IMR-90 (cell line): ENCODE measurements at regions not wholly inside any gene's neighbourhood (a gene's known extent, or its start where the extent isn't known, plus 50 kb on each side); places are given as distances from the start of the nearest gene placed in this dataset.

Experiments
- ATAC-seq: fragments of 200-7000 bp; cut with Tn5 transposase; 2 replicates; pipeline ENCODE4 v1.9.1; 2020; ENCODE audit warnings: low read depth, mild to moderate bottlenecking, moderate library complexity
- BruUV-seq: library from RNA; stranded (reverse); fragments of 400-500 nt; replicated peaks from 2 replicates; lab custom pipeline; 2021; lab: Mats Ljungman, UMichigan
- CTCF ChIA-PET: fragments of 300-600 bp; formaldehyde crosslinking; extraction: SDS; loops from one replicate; lab custom pipeline; 2021; ENCODE audit warnings: antibody characterized with exemption; lab: Yijun Ruan, JAX
- POLR2A ChIA-PET: fragments of 300-600 bp; sonication (Branson Sonifier 250); formaldehyde crosslinking; loops from one replicate; lab custom pipeline; 2022; ENCODE audit warnings: antibody characterized with exemption; ENCODE audit not compliant: unreplicated experiment; lab: Charles Lee
- DNase-seq: peaks from one replicate; pipeline ENCODE4 v3.0.0; 2013
- H2AFZ ChIP-seq: replicated peaks from 2 replicates; pipeline ENCODE3; 2013; ENCODE audit warnings: low read length, mild to moderate bottlenecking; ENCODE audit not compliant: poor library complexity
- H2AK5ac ChIP-seq: 2 replicates; pipeline ENCODE4 v1.6.1; 2013; ENCODE audit warnings: low read depth, low read length, inconsistent platforms
- H2AK9ac ChIP-seq: replicated peaks from 2 replicates; pipeline ENCODE3; 2013; ENCODE audit warnings: mild to moderate bottlenecking, low read depth, low read length, moderate library complexity; ENCODE audit not compliant: poor library complexity
- H2BK120ac ChIP-seq: 2 replicates; pipeline ENCODE4 v1.6.1; 2013; ENCODE audit warnings: low read depth, low read length, inconsistent platforms
- H2BK15ac ChIP-seq: 3 replicates; pipeline ENCODE4 v1.6.1; 2013; ENCODE audit warnings: low read depth, low read length, inconsistent platforms
- H2BK20ac ChIP-seq: 2 replicates; pipeline ENCODE4 v1.6.1; 2013; ENCODE audit warnings: low read depth, mild to moderate bottlenecking, inconsistent platforms, low read length, moderate library complexity
- H2BK5ac ChIP-seq: 2 replicates; pipeline ENCODE4 v1.6.1; 2013; ENCODE audit warnings: mild to moderate bottlenecking, low read depth, low read length, inconsistent platforms; ENCODE audit not compliant: poor library complexity, severe bottlenecking
- H3K14ac ChIP-seq: replicated peaks from 2 replicates; pipeline ENCODE4 v1.6.1; 2013; ENCODE audit warnings: low read depth, low read length, inconsistent platforms
- H3K18ac ChIP-seq: 2 replicates; pipeline ENCODE4 v1.6.1; 2013; ENCODE audit warnings: low read depth, low read length, control low read depth
- H3K23ac ChIP-seq: 2 replicates; pipeline ENCODE4 v1.6.1; 2013; ENCODE audit warnings: low read depth, low read length, inconsistent platforms
- H3K27ac ChIP-seq: 2 replicates; pipeline ENCODE4 v1.5.1; 2013; ENCODE audit warnings: mild to moderate bottlenecking, control low read depth, low read length; ENCODE audit not compliant: insufficient read depth
- H3K27me3 ChIP-seq: 2 replicates; pipeline ENCODE4 v1.6.1; 2013; ENCODE audit warnings: low read length; ENCODE audit not compliant: control insufficient read depth, insufficient read depth
- H3K36me3 ChIP-seq: 2 replicates; pipeline ENCODE4 v1.6.1; 2013; ENCODE audit warnings: low read length, mixed read lengths; ENCODE audit not compliant: control insufficient read depth, insufficient read depth
- H3K4ac ChIP-seq: 2 replicates; pipeline ENCODE4 v1.6.1; 2013; ENCODE audit warnings: low read depth, low read length, inconsistent platforms
- H3K4me1 ChIP-seq: 2 replicates; pipeline ENCODE4 v1.6.1; 2013; ENCODE audit warnings: low read length, mixed read lengths; ENCODE audit not compliant: control insufficient read depth, insufficient read depth
- H3K4me2 ChIP-seq: 2 replicates; pipeline ENCODE4 v1.6.1; 2013; ENCODE audit warnings: low read depth, mild to moderate bottlenecking, control low read depth, low read length, moderate library complexity
- H3K4me3 ChIP-seq: 2 replicates; pipeline ENCODE4 v1.5.1; 2013; ENCODE audit warnings: low read depth, mild to moderate bottlenecking, control low read depth, low read length, moderate library complexity; ENCODE audit not compliant: insufficient read depth
- H3K56ac ChIP-seq: 2 replicates; pipeline ENCODE4 v1.6.1; 2013; ENCODE audit warnings: low read length, inconsistent platforms; ENCODE audit not compliant: insufficient read depth; ENCODE audit errors: extremely low read depth
- H3K79me1 ChIP-seq, 2 experiments: 2 replicates each; pipeline ENCODE4 v1.6.1; 2013; ENCODE audit warnings: low read length in 2 of 2, inconsistent platforms in 1 of 2, low read depth in 1 of 2
- H3K9ac ChIP-seq: 2 replicates; pipeline ENCODE4 v1.6.1; 2013; ENCODE audit warnings: low read depth, low read length, control low read depth
- H3K9me1 ChIP-seq: 2 replicates; pipeline ENCODE4 v1.6.1; 2013; ENCODE audit warnings: low read length, inconsistent platforms; ENCODE audit not compliant: insufficient read depth
- H3K9me3 ChIP-seq: 2 replicates; pipeline ENCODE4 v1.6.1; 2013; ENCODE audit warnings: low read length; ENCODE audit not compliant: control insufficient read depth, insufficient read depth
- H4K20me1 ChIP-seq: 2 replicates; pipeline ENCODE4 v1.6.1; 2013; ENCODE audit warnings: low read length, inconsistent platforms; ENCODE audit not compliant: insufficient read depth
- H4K5ac ChIP-seq: 2 replicates; pipeline ENCODE4 v1.6.1; 2013; ENCODE audit warnings: mild to moderate bottlenecking, low read depth, low read length, control low read depth
- H4K8ac ChIP-seq, 2 experiments: 2 replicates each; pipeline ENCODE4 v1.6.1; 2013; ENCODE audit warnings: low read depth in 2 of 2, low read length in 2 of 2, control low read depth in 1 of 2, inconsistent platforms in 1 of 2
- H4K91ac ChIP-seq: 2 replicates; pipeline ENCODE4 v1.6.1; 2013; ENCODE audit warnings: low read depth, low read length, inconsistent platforms; ENCODE audit not compliant: insufficient read depth
- BHLHE40 ChIP-seq: fragments of 150-350 bp; IDR thresholded peaks from 2 replicates; pipeline ENCODE4 v1.6.1; 2016; ENCODE audit warnings: mild to moderate bottlenecking, low read depth, low read length
- CEBPB ChIP-seq: IDR thresholded peaks from 2 replicates; pipeline ENCODE4 v1.6.1; 2012; ENCODE audit warnings: low read depth, low read length, improper control_type of control experiment
- CHD1 ChIP-seq: IDR thresholded peaks from 2 replicates; pipeline ENCODE4 v1.6.1; 2012; ENCODE audit warnings: low read depth, low read length, improper control_type of control experiment
- CTCF ChIP-seq: conservative IDR thresholded peaks from 2 replicates; pipeline ENCODE4 v1.5.1; 2012; ENCODE audit warnings: mild to moderate bottlenecking, low read depth, low read length, improper control_type of control experiment
- ELK1 ChIP-seq: fragments of 150-350 bp; IDR thresholded peaks from 2 replicates; pipeline ENCODE4 v1.6.1; 2016; ENCODE audit warnings: low read depth, mild to moderate bottlenecking, low read length, moderate library complexity, borderline replicate concordance
- FOS ChIP-seq: fragments of 150-350 bp; IDR thresholded peaks from 2 replicates; pipeline ENCODE4 v1.6.1; 2016; ENCODE audit warnings: low read depth, low read length
- MAFK ChIP-seq: IDR thresholded peaks from 2 replicates; pipeline ENCODE4 v1.6.1; 2012; ENCODE audit warnings: low read depth, low read length, improper control_type of control experiment
- MAZ ChIP-seq: IDR thresholded peaks from 2 replicates; pipeline ENCODE4 v1.6.1; 2012; ENCODE audit warnings: low read depth, mild to moderate bottlenecking, low read length, improper control_type of control experiment, moderate library complexity, borderline replicate concordance
- MXI1 ChIP-seq: IDR thresholded peaks from 2 replicates; pipeline ENCODE4 v1.6.1; 2012; ENCODE audit warnings: low read depth, mild to moderate bottlenecking, low read length, moderate library complexity, borderline replicate concordance
- NFE2L2 ChIP-seq: fragments of 150-350 bp; IDR thresholded peaks from 2 replicates; pipeline ENCODE4 v1.6.1; 2016; ENCODE audit warnings: low read depth, mild to moderate bottlenecking, low read length
- POLR2A ChIP-seq: IDR thresholded peaks from 2 replicates; pipeline ENCODE4 v1.6.1; 2012; ENCODE audit warnings: mild to moderate bottlenecking, low read depth, low read length
- RAD21 ChIP-seq: IDR thresholded peaks from 2 replicates; pipeline ENCODE4 v1.6.1; 2012; ENCODE audit warnings: low read length, improper control_type of control experiment
- RCOR1 ChIP-seq: IDR thresholded peaks from 2 replicates; pipeline ENCODE4 v1.6.1; 2012; ENCODE audit warnings: mild to moderate bottlenecking, low read length, improper control_type of control experiment; ENCODE audit not compliant: insufficient replicate concordance
- RFX5 ChIP-seq: IDR thresholded peaks from 2 replicates; pipeline ENCODE4 v1.8.0; 2012; ENCODE audit warnings: low read depth, mild to moderate bottlenecking, low read length, moderate library complexity
- SMC3 ChIP-seq: fragments of 150-350 bp; IDR thresholded peaks from 2 replicates; pipeline ENCODE4 v1.6.1; 2016; ENCODE audit warnings: low read depth, mild to moderate bottlenecking, antibody characterized with exemption, low read length, moderate library complexity
- USF2 ChIP-seq: fragments of 150-350 bp; IDR thresholded peaks from 2 replicates; pipeline ENCODE4 v1.6.1; 2017; ENCODE audit warnings: mild to moderate bottlenecking, antibody characterized with exemption, low read length, low read depth
- WGBS, 2 experiments: methylation state at CpG; one replicate each; pipeline versions ENCODE4 v1.1.5 to v1.1.7; 2013; ENCODE audit warnings: missing lambda C conversion rate in 2 of 2; ENCODE audit not compliant: insufficient read length in 1 of 2; ENCODE audit errors: extremely low coverage in 2 of 2; 5-methylcytosine and 5-hydroxymethylcytosine counted together
- dilution Hi-C: fragments of 300-500 bp; cut with HindIII; formaldehyde crosslinking; loops from one replicate; pipeline ENCODE4 v1.14.3; 2018; ENCODE audit warnings: low sequenced_read_pairs; ENCODE audit not compliant: unreplicated experiment
- in situ Hi-C: fragments of 300-500 bp; cut with MboI; formaldehyde crosslinking; loops from 3 replicates; pipeline ENCODE4 v1.14.3; 2019; ENCODE audit warnings: low sequenced_read_pairs, inconsistent platforms, mixed read lengths
- intact Hi-C: fragments of 100-400 bp; cut with micrococcal nuclease; formaldehyde crosslinking; loops from 2 replicates; pipeline ENCODE4 v1.10.0; 2022

- ATAC-seq = no peak
- no TSS peak for BruUV-seq
- no peak overlapping the region for H2AK5ac ChIP-seq
Measured at GRCh38 chr15:94709319-94709718, 478.0 kb downstream of the MCTP2 start.

More at GRCh38 chr15:94709319-94709718, 478.0 kb downstream of the MCTP2 start:
- H3K23ac ChIP-seq = no peak overlapping the region
- no peaks in the 10 kb centered on the region for H3K4me1 ChIP-seq
- no peak overlapping the region for H3K9ac ChIP-seq
- ChIA-PET CTCF (no interaction called here), POLR2A (no interaction called here)
- intact Hi-C loops (no loop called here), in situ Hi-C loops (no loop called here), dilution Hi-C loops (no loop called here)
- no peak overlapping the region for H2BK5ac ChIP-seq
- no peaks in the 10 kb centered on the region for H4K20me1 ChIP-seq
- no peak overlapping the region for H2AK9ac ChIP-seq
- H3K9me3 ChIP-seq = peaks cover 15% of the 10 kb centered on the region
- H3K27me3 ChIP-seq = no peaks in the 10 kb centered on the region
- H2BK15ac ChIP-seq = no peak overlapping the region
- H3K36me3 ChIP-seq = no peaks in the 10 kb centered on the region
- no peak overlapping the region for H3K14ac ChIP-seq
- no peak overlapping the region for H2BK120ac ChIP-seq
- no peaks in the 10 kb centered on the region for H3K9me1 ChIP-seq
- H3K27ac ChIP-seq = no peak overlapping the region
- H3K56ac ChIP-seq = no peak overlapping the region
- no peak overlapping the region for H3K4me3 ChIP-seq
- H4K5ac ChIP-seq = no peak overlapping the region
- no peak overlapping the region for H2AFZ ChIP-seq
- no peak overlapping the region for H3K4me2 ChIP-seq
- TF ChIP-seq RAD21 (no peak), SMC3 (no peak), MXI1 (no peak), POLR2A (no peak), NFE2L2 (no peak), FOS (no peak), RCOR1 (no peak), MAFK (no peak), CHD1 (no peak), CEBPB (no peak), ELK1 (no peak), CTCF (no peak), BHLHE40 (no peak), RFX5 (no peak), USF2 (no peak), MAZ (no peak)
- H2BK20ac ChIP-seq = no peak overlapping the region
- no peak overlapping the region for H4K8ac ChIP-seq
- H3K4ac ChIP-seq = no peak overlapping the region
- no peaks in the 10 kb centered on the region for H3K79me1 ChIP-seq
- 49% methylated on average over 2 of the region's 9 CpGs; no CpG with 5 or more reads in 1 of the 2 experiments for WGBS, 2 experiments
- H3K18ac ChIP-seq = no peak overlapping the region
- no peak overlapping the region for H4K91ac ChIP-seq
- DNase-seq = no peak
